ENCODE measurements at regions not wholly inside any gene's neighbourhood (a gene's known extent, or its start where the extent isn't known, plus 50 kb on each side); places are given as distances from the start of the nearest gene placed in this dataset.

GRCh38 chrX:140040386-140040785 is 75.1 kb upstream of the CXorf66 start:
- TF ChIP-seq EP300 (IDR thresholded peaks at IDR 0.05; ENCODE audit: borderline replicate concordance) (no peak), TAF1 (IDR thresholded peaks at IDR 0.05; ENCODE audit: low read depth) (no peak), CEBPB (IDR thresholded peaks at IDR 0.05) (no peak), CREB1 (IDR thresholded peaks at IDR 0.05; ENCODE audit: low read depth) (no peak), NFIC (IDR thresholded peaks at IDR 0.05) (no peak), RAD21 (IDR thresholded peaks at IDR 0.05; ENCODE audit: low read depth) (no peak), YY1 (IDR thresholded peaks at IDR 0.05; ENCODE audit: low read depth) (no peak), EGR1 (IDR thresholded peaks at IDR 0.05) (no peak), ZBTB7A (IDR thresholded peaks at IDR 0.05; ENCODE audit: low read depth) (no peak), FOXM1 (IDR thresholded peaks at IDR 0.05; ENCODE audit: borderline replicate concordance, low read depth) (no peak)
- TF ChIP-seq, protein P1, sequence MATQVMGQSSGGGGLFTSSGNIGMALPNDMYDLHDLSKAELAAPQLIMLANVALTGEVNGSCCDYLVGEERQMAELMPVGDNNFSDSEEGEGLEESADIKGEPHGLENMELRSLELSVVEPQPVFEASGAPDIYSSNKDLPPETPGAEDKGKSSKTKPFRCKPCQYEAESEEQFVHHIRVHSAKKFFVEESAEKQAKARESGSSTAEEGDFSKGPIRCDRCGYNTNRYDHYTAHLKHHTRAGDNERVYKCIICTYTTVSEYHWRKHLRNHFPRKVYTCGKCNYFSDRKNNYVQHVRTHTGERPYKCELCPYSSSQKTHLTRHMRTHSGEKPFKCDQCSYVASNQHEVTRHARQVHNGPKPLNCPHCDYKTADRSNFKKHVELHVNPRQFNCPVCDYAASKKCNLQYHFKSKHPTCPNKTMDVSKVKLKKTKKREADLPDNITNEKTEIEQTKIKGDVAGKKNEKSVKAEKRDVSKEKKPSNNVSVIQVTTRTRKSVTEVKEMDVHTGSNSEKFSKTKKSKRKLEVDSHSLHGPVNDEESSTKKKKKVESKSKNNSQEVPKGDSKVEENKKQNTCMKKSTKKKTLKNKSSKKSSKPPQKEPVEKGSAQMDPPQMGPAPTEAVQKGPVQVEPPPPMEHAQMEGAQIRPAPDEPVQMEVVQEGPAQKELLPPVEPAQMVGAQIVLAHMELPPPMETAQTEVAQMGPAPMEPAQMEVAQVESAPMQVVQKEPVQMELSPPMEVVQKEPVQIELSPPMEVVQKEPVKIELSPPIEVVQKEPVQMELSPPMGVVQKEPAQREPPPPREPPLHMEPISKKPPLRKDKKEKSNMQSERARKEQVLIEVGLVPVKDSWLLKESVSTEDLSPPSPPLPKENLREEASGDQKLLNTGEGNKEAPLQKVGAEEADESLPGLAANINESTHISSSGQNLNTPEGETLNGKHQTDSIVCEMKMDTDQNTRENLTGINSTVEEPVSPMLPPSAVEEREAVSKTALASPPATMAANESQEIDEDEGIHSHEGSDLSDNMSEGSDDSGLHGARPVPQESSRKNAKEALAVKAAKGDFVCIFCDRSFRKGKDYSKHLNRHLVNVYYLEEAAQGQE (IDR thresholded peaks at IDR 0.05; ENCODE audit: low read depth), result no peak
- TF ChIP-seq, protein P2, sequence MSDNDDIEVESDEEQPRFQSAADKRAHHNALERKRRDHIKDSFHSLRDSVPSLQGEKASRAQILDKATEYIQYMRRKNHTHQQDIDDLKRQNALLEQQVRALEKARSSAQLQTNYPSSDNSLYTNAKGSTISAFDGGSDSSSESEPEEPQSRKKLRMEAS (IDR thresholded peaks at IDR 0.05), result no peak
- TF ChIP-seq, protein P3, sequence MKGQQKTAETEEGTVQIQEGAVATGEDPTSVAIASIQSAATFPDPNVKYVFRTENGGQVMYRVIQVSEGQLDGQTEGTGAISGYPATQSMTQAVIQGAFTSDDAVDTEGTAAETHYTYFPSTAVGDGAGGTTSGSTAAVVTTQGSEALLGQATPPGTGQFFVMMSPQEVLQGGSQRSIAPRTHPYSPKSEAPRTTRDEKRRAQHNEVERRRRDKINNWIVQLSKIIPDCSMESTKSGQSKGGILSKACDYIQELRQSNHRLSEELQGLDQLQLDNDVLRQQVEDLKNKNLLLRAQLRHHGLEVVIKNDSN (IDR thresholded peaks at IDR 0.05), result 0 out of 2 replicates have a peak, but pooled peaks have one; percentile 8
